Progenitor cell of endocrine pancreas (in vitro differentiated cells): ENCODE measurements at regions not wholly inside any gene's neighbourhood (a gene's known extent, or its start where the extent isn't known, plus 50 kb on each side); places are given as distances from the start of the nearest gene placed in this dataset.
"Not testable (repeated sequence)": the region's sequence is repeated elsewhere in the genome, so short reads cannot be mapped to it uniquely, and the experiment has no call there.

Experiments used
- DNase-seq: peaks from one replicate; pipeline ENCODE4 v3.0.0; 2021; ENCODE audit warnings: low spot score; ENCODE audit not compliant: unreplicated experiment
- H3K27ac Mint-ChIP-seq: 2 replicates; pipeline ENCODE4 v1.8.0; 2021; ENCODE audit warnings: mild to moderate bottlenecking, moderate library complexity, mixed read lengths
- H3K27me3 Mint-ChIP-seq: 2 replicates; pipeline ENCODE4 v1.8.0; 2021; ENCODE audit warnings: mixed read lengths
- H3K36me3 Mint-ChIP-seq: 2 replicates; pipeline ENCODE4 v1.8.0; 2022; ENCODE audit warnings: mixed read lengths; ENCODE audit not compliant: insufficient read depth
- H3K4me1 Mint-ChIP-seq: 2 replicates; pipeline ENCODE4 v1.8.0; 2021; ENCODE audit warnings: low read depth, mixed read lengths
- H3K4me3 Mint-ChIP-seq: 2 replicates; pipeline ENCODE4 v1.8.0; 2021; ENCODE audit warnings: low read depth, mild to moderate bottlenecking, moderate library complexity, mixed read lengths
- H3K9me3 Mint-ChIP-seq: 2 replicates; pipeline ENCODE4 v1.8.0; 2021; ENCODE audit warnings: low read depth, mixed read lengths
- TF ChIP-seq, protein P1 (sequence below): fragments of 200-600 bp; sonication (generic); IDR thresholded peaks from one replicate; pipeline ENCODE4 v1.5.0; 2021; ENCODE audit warnings: antibody characterized with exemption, mild to moderate bottlenecking; ENCODE audit not compliant: unreplicated experiment

DNA sequence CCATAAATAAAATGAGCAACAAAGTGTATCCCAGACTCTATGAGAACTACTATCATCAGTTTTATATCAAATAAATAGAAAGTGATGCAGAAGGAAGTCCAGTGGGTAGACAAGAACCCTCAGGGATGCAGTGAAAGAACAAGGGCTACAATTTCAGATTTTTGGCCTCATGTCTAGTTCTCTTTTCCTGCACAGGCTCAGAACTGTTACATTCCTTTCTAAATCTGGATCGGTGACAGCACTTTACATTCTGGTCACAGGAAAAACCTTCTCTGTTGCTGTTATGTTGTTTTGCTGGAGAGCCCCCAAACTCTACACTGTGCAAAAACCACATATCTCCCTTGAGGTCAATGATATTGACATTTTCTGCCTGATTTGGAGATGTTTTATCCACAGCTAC is 108.8 kb upstream of the ANO5 start:
- no peak overlapping the region for H3K27ac Mint-ChIP-seq

DNA sequence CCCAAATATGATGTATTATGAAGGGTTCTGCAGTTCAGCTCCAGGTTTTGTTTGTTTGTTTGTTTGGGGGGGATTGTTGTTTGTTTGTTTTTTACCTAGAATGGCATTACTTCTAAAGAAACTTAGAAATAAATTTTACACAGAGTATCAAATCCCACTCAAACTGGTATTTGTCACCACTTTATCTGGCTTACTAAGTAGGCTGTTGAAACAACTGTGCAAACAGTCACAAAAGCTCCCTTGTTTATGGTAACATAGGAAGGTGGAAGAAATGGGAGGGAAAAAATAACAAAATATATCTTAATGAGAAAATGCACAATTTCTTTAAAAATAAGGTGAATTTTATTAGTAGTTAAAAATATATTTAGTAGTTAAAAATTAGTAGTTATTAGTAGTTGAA is 108.3 kb upstream of the ANO5 start:
- Mint-ChIP-seq H3K4me3 (no peak overlapping the region), H3K27ac (no peak overlapping the region), H3K27me3 (no peaks in the 10 kb centered on the region), H3K36me3 (no peaks in the 10 kb centered on the region), H3K9me3 (peaks cover 11% of the 10 kb centered on the region), H3K4me1 (peaks cover 10% of the 10 kb centered on the region)
- TF ChIP-seq, protein P1, sequence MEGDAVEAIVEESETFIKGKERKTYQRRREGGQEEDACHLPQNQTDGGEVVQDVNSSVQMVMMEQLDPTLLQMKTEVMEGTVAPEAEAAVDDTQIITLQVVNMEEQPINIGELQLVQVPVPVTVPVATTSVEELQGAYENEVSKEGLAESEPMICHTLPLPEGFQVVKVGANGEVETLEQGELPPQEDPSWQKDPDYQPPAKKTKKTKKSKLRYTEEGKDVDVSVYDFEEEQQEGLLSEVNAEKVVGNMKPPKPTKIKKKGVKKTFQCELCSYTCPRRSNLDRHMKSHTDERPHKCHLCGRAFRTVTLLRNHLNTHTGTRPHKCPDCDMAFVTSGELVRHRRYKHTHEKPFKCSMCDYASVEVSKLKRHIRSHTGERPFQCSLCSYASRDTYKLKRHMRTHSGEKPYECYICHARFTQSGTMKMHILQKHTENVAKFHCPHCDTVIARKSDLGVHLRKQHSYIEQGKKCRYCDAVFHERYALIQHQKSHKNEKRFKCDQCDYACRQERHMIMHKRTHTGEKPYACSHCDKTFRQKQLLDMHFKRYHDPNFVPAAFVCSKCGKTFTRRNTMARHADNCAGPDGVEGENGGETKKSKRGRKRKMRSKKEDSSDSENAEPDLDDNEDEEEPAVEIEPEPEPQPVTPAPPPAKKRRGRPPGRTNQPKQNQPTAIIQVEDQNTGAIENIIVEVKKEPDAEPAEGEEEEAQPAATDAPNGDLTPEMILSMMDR = no peak
- DNase-seq = no peak

More for the DNA sequence above, 108.8 kb upstream of the ANO5 start:
- peaks cover 15% of the 10 kb centered on the region for H3K4me1 Mint-ChIP-seq
- no peaks in the 10 kb centered on the region for H3K27me3 Mint-ChIP-seq
- no peaks in the 10 kb centered on the region for H3K36me3 Mint-ChIP-seq
- H3K9me3 Mint-ChIP-seq = peaks cover 11% of the 10 kb centered on the region
- no peak overlapping the region for H3K4me3 Mint-ChIP-seq
- DNase-seq = no peak
- TF ChIP-seq, protein P1 = no peak

DNA sequence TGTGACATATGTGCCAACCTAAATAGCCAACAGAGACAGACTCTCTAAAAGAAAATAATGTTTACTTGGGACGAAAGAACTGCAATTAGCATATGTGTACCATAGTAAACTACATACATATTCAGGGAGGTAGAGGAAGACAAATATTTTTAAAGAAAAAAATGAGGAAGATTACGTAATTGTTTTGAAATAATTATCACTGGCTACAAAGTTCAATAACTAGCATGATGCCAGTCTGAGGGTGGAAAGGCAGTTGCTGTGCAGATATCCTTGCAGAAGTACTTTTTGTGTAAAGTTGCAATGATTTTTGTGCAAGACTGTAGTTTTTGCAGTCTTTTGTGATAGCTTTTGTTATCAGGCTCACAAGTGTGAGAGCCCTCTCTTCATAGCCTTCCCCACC is 103.3 kb upstream of the ANO5 start:
- Mint-ChIP-seq H3K27ac (no peak overlapping the region), H3K36me3 (no peaks in the 10 kb centered on the region), H3K4me3 (no peak overlapping the region), H3K4me1 (peaks cover under 1% of the 10 kb centered on the region), H3K27me3 (no peaks in the 10 kb centered on the region), H3K9me3 (no peaks in the 10 kb centered on the region)
- DNase-seq = no peak
- TF ChIP-seq, protein P1 = no peak

DNA sequence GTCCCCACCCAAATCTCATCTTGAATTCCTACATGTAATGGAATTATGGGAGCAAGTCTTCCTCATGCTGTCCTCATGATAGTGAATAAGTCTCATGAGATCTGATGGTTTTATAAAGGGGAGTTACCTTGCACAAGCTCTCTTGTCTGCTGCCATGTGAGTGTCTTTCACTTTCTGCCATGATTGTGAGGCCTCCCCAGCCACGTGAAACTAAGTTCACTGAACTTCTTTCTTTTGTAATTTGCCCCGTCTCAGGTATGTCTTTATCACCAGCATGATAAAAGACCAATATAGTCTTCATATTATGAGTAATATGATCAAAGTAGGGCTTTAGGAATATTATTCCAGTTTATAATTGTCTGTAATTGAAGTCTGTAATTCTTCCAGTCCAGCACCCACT is 86.3 kb upstream of the ANO5 start:
- Mint-ChIP-seq H3K4me3 (no peak overlapping the region), H3K36me3 (no peaks in the 10 kb centered on the region), H3K4me1 (no peaks in the 10 kb centered on the region), H3K9me3 (no peaks in the 10 kb centered on the region), H3K27ac (no peak overlapping the region), H3K27me3 (no peaks in the 10 kb centered on the region)
- TF ChIP-seq, protein P1 = no peak
- DNase-seq = no peak

DNA sequence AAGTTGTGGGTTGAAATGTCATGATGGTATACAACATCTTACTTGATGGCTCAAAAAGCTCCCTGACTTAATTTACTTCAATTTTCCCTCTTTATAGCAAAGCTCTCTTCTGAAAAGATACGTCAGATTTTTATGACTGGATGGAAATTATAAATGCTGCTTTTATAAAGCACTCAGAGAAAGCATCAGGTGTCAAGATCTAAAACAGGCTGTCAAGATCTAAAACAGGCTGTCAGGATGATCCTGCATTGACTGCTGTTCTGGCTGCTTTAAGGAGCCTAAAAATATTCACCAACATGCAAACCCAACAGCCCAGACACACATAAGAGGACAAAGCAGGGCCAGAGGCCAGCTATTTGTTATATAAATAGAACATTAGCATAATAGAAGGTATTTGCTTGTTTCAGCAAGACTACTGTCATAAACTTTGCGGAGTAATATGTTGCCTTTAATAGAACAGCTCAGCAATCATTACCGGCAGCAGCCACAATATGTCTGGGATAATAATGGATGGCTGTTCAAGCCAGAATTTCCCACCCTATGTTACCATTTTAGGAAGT is 77.3 kb upstream of the ANO5 start:
- Mint-ChIP-seq H3K27ac (no peak overlapping the region), H3K4me3 (no peak overlapping the region), H3K36me3 (no peaks in the 10 kb centered on the region), H3K9me3 (no peaks in the 10 kb centered on the region), H3K4me1 (no peaks in the 10 kb centered on the region), H3K27me3 (no peaks in the 10 kb centered on the region)
- no peak for DNase-seq
- TF ChIP-seq, protein P1 = no peak

DNA sequence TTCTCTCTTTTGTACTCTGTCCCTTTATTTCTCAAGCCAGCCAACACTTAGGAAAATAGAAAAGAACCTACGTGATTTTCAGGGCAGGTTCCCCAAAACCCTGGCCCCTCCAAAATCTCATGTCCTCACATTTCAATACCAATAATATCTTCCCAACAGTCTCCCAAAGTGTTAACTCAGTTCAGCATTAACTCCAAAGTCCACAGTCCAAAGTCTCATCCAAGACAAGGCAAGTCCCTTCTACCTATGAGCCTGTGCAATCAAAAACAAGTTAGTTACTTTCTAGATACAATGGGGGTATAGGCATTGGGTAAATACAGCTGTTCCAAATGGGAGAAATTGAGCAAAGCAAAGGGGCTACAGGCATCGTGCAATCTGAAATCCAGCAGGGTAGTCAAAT is 64.9 kb upstream of the ANO5 start:
- H3K4me1 Mint-ChIP-seq, H3K27me3 Mint-ChIP-seq, H3K4me3 Mint-ChIP-seq, H3K27ac Mint-ChIP-seq, DNase-seq, H3K36me3 Mint-ChIP-seq: not testable (repeated sequence)
- H3K9me3 Mint-ChIP-seq = peaks cover 28% of the 10 kb centered on the region
